ENCODE measurements at regions not wholly inside any gene's neighbourhood (a gene's known extent, or its start where the extent isn't known, plus 50 kb on each side); places are given as distances from the start of the nearest gene placed in this dataset.

GRCh38 chr13:54607421-54607820 lies 1578.8 kb downstream of the OLFM4 start:
- no TSS peak for BruUV-seq (replicated peaks)
- POLR2A ChIA-PET: no interaction called here
- no peak for FAIRE-seq

More at GRCh38 chr13:54607421-54607820, 1578.8 kb downstream of the OLFM4 start:
- Histone ChIP-seq H4K20me1 (replicated peaks; ENCODE audit: control insufficient read depth, extremely low read depth, insufficient read depth, low read length) (no peaks in the 10 kb centered on the region), H3K4me1 (ENCODE audit: control insufficient read depth, extremely low read depth, insufficient read depth, low read length) (no peaks in the 10 kb centered on the region), H3K9me3 (replicated peaks; ENCODE audit: control insufficient read depth, insufficient read depth, low read length) (peaks cover 2% of the 10 kb centered on the region), H2AFZ (ENCODE audit: low read depth, low read length) (no peak overlapping the region), H3K27me3 (ENCODE audit: control insufficient read depth in 2 of 2, insufficient read depth in 2 of 2, low read length in 2 of 2) (no peaks in the 10 kb centered on the region), H3K79me2 (ENCODE audit: control insufficient read depth, insufficient read depth, low read length) (no peaks in the 10 kb centered on the region), H3K4me2 (ENCODE audit: insufficient read depth, low read length) (no peak overlapping the region), H3K4me3 (replicated peaks in 1 of 3; ENCODE audit: insufficient read depth in 1 of 3, low read depth in 1 of 3, low read length in 3 of 3) (no peak overlapping the region), H3K9me1 (replicated peaks; ENCODE audit: control insufficient read depth, extremely low read depth, insufficient read depth, low read length) (no peaks in the 10 kb centered on the region), H3K9ac (replicated peaks; ENCODE audit: extremely low read depth, insufficient read depth, low read length) (no peak overlapping the region), H3K36me3 (ENCODE audit: control insufficient read depth in 2 of 2, extremely low read depth in 1 of 2, insufficient read depth in 2 of 2, low read length in 2 of 2) (no peaks in the 10 kb centered on the region), H3K27ac (ENCODE audit: insufficient read depth, low read depth, low read length) (no peak overlapping the region)
- CTCF ChIA-PET: no interaction called here
- intact Hi-C loops (cut with micrococcal nuclease) (no loop called here), dilution Hi-C loops (cut with MboI; ENCODE audit: extremely low pct_ligation_motif_present, low sequenced_read_pairs) (no loop called here)
- DNase-seq (ENCODE audit: low read depth, low spot score): no peak
- no peak for TF ChIP-seq FOS (IDR thresholded peaks at IDR 0.05; ENCODE audit: borderline replicate concordance, insufficient read depth, low read length)
- TF ChIP-seq MYC (IDR thresholded peaks at IDR 0.05; ENCODE audit: low read depth, low read length): no peak
- TF ChIP-seq GATA2 (IDR thresholded peaks at IDR 0.05; ENCODE audit: insufficient read depth, insufficient read length, low read depth, low read length): no peak
- TF ChIP-seq CTCF (IDR thresholded peaks at IDR 0.05; ENCODE audit: extremely low read depth in 1 of 2, insufficient read depth in 1 of 2, low read depth in 1 of 2, low read length in 2 of 2): no peak
- no peak for TF ChIP-seq POLR2A (IDR thresholded peaks at IDR 0.05; ENCODE audit: low read depth, low read length)
- TF ChIP-seq JUN (IDR thresholded peaks at IDR 0.05; ENCODE audit: borderline replicate concordance, insufficient read depth, insufficient read length, low read depth): no peak
- TF ChIP-seq MAX (IDR thresholded peaks at IDR 0.05; ENCODE audit: insufficient read depth, insufficient read length): no peak
- TF ChIP-seq POLR2AphosphoS5 (IDR thresholded peaks at IDR 0.05; ENCODE audit: insufficient read depth, low read depth, low read length): no peak
- TF ChIP-seq EZH2 (IDR thresholded peaks at IDR 0.05; ENCODE audit: borderline replicate concordance, low read depth, low read length, severe bottlenecking): no peak
